HG03159 (cell line): ENCODE measurements at regions not wholly inside any gene's neighbourhood (a gene's known extent, or its start where the extent isn't known, plus 50 kb on each side); places are given as distances from the start of the nearest gene placed in this dataset.

Source experiments
- ATAC-seq: cut with Tn5 transposase; IDR thresholded peaks from one replicate; pipeline ENCODE4 v1.9.1; 2021; ENCODE audit warnings: mild to moderate bottlenecking, moderate library complexity; ENCODE audit not compliant: unreplicated experiment

DNA sequence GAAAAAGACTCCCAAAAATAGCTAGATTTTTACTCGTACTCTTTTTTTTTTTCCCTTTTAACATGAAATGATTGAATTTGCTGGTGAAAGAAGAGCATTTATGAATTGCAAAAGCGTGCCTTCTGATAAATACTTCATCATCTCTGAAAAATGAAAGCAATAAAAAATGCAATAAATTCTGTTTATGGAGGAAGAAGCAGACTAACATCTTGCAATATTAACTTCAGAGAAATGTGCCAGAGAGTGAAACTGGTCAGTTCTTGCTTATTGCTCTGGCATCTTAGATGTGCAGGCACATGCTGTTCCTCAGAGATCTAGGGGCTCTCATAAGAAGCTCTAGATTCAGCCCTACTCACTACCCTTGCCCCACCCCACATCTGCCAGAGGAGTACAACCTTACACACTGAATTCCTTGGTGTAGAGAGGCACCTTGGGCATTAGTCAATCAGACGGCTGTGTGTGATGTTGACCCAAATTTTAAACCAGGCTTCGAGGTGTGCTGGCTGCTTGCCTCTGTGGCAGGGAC is 891.1 kb upstream of the GHITM start:
- no peak for ATAC-seq

- no peak for ATAC-seq
Measured at GRCh38 chr10:83250396-83250795, 888.9 kb upstream of the GHITM start.

DNA sequence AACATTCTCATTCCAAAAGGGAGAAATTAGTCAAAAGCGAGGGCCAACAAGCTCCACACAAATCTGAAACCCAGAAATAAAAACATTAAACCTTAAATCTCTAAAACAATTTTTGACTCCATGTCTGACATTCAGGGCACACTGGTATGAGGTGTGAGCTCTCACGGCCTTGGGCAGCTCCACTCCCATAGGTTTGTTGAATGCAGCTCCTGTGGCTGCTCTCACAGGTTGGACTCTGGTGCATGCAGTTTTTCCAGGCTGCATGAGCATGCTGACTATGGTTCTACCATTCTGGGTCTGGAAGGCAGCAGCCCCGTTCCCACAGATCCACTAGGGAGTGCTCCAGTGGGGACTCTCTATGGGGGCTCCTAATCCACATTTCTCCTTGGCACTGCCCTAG is 887.1 kb upstream of the GHITM start:
- ATAC-seq = no peak

DNA sequence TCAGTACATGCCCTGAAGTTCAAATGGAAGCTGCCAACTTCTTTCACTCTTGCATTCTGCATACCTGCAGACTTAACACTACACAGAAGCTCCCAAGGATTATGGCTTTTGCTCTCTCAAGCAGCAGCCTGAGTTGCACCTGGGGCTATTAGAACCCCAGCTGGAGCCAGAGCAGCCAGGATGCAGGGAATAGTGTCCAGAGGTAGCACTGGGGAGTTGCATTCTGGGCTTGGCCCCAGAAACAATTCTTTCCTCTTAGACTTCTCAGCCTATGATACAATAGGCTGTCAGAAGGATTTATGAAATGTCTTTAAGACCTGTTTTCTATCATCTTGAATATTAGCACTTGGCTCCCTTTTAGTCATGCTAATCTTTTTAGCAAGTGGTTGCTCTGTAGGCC is 886.7 kb upstream of the GHITM start:
- no peak for ATAC-seq

DNA sequence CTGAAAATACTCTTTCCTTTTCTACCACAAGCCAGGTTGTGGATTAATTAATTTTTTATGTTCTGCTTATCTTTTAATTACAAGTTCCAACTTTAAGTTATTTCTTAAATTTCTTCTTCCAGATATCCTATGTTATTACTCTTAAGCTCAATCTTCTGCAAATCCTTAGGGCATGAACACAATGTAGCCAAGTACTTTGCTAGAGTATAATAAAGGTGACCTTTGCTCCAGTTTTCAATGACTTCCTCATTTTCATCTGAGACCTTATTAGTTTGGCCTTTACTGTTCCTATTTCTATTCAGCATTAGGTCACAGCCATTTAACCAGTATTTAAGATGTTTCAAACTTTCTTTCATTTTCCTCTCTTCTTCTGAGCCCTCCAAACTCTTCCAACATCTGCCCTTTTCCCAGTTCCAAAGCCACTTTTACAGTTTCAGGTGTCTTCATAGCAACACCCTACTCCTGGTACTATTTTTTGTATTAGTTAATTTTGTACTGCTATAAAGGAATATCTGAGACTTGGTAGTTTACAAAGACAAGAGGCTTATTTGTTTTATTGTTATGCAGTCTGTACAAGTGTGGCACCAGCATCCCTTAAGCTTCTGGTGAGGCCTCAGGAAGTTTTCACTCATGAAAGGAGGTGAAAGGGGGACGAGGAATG is 886.2 kb upstream of the GHITM start:
- ATAC-seq = no peak

GRCh38 chr10:83254698-83255097 is 884.6 kb upstream of the GHITM start:
- ATAC-seq = no peak

DNA sequence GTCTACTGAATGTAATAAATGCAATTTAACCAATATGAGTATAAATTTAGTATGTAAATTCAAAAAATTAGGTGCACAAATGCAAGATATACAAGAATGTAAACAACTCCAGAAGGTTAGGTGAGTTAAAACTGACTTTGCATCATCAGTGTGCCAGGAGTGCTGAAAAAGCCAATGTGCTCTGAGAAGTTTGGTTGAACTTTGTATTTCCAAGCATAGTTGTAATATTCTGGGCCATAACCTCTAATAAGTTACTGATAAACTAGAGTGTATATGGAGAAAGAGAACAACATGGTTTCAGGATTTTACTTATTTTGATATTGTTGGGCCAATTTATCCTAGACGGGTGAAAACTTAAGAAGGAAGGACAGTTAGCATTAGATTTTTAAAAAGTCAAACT is 876.9 kb upstream of the GHITM start:
- ATAC-seq = no peak

GRCh38 chr10:83272666-83273434 is 866.5 kb upstream of the GHITM start:
- no peak for ATAC-seq

DNA sequence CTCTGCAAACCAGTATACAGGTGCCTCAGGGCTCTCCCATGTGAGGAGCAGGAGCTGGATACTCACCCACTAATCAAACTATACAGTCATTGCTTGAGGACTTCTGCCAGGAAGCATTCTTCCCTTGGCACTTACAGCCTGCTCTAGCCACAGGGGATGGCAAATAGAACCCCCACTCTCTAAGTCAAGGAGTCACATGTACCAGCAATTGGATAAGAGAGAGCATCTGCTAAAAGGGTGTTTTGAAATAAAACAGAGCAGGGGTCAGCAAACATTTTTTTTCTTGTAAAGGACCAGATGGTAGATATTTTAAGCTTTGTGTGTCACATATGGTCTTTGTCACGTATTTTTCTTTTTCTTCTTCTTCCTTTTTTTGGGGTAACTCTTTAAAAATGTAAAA is 865.2 kb upstream of the GHITM start:
- no peak for ATAC-seq

GRCh38 chr10:83276971-83277370 is 862.3 kb upstream of the GHITM start:
- no peak for ATAC-seq

GRCh38 chr10:83283151-83283550 is 856.2 kb upstream of the GHITM start:
- ATAC-seq = no peak

DNA sequence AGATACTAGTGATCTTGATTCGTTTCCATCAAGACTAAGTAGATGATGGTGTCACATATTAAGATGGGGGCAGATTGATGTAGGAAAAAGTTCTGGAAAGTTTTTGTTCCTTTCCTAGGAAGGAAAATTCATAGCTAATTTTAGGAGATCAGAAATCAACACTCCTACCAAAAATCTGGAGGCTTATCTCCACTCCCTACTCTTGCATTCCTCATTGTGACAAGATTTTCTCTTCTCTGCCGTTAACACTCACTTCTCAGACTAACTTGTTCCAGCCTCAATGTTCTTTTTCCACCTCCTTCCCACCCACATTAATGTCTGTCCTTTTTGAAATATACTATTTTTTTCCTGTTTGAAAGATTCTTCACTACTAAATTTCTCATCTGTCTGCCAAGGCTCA is 851.9 kb upstream of the GHITM start:
- no peak for ATAC-seq

- no peak for ATAC-seq
Measured at GRCh38 chr10:83289373-83289772, 849.9 kb upstream of the GHITM start.

DNA sequence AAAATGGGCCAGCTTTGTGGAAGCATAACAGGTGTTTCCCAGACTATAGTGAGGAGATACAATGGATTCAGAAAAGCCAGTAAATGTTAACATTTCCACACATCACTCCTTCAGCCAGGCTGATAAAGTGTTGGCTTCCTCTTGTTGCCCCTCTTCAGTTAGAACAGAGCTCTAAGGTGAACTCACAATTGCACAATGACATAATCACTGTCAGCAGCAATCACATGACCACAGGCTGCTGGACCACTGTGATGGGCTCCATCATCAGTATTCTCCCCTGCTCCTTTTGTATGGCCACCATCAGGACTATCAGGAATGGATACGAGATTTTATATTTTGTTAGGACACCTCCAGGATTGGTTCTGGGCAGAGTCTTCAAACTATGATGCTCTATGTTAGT is 849.4 kb upstream of the GHITM start:
- ATAC-seq = no peak

GRCh38 chr10:83301732-83302131 is 837.6 kb upstream of the GHITM start:
- no peak for ATAC-seq

- no peak for ATAC-seq
Measured at GRCh38 chr10:83302623-83303022, 836.7 kb upstream of the GHITM start.

DNA sequence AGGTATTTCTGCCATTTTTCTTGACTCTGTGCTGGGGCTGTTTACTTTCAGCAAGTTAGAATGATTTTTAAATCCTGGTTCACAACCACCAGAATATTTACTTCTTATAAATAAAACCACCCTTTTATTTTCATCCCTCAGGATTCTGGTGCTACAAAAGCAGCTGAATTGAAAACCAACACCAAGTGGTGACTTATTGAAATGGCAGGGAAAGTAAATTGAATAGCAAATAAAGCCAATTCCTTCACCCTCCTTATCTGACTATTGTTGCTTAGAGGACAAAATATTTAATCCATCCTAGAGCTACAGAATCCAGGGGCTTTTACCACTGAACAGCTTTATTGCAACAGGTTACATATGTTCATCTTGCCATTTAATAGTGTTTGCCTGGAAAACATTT is 828.6 kb upstream of the GHITM start:
- ATAC-seq = no peak

- ATAC-seq = no peak
Measured at GRCh38 chr10:83312570-83312969, 826.7 kb upstream of the GHITM start.

DNA sequence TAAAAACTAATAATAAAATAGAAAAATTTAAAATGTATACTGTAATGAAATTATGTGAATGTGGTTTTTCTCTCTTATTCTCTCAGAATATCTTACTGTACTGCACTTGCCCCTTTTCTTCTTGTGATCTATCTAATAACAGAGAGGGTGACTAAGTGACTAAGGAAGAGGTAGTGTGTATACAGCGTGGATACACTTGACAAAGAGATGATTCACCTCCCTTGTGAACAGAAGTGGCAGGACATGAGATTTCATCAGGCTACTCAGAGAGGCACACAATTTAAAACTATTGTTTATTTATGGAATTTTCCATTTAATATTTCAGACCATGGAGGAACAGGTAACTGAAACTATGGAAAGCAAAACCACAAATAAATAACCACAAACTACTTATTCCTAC is 806.6 kb upstream of the GHITM start:
- no peak for ATAC-seq

GRCh38 chr10:83333566-83333965 is 805.7 kb upstream of the GHITM start:
- ATAC-seq = no peak

DNA sequence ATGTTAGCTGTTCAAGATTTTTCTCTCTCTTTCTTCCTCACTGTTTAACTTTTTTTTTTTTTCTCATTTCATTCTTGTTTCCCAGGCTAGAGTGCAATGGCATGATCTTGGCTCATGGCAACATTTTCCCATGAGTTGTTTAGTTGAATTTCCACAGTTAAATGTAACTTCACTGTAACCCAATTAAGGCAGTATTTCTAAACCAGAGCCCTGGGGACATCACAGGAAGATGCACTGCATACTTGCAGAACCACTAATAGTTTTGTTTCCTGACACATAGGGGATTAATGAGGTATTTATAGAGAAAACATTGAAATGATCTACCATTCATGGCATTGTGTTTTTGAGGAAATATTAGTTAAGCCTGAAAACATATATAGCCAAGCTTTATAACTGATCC is 795.6 kb upstream of the GHITM start:
- no peak for ATAC-seq

DNA sequence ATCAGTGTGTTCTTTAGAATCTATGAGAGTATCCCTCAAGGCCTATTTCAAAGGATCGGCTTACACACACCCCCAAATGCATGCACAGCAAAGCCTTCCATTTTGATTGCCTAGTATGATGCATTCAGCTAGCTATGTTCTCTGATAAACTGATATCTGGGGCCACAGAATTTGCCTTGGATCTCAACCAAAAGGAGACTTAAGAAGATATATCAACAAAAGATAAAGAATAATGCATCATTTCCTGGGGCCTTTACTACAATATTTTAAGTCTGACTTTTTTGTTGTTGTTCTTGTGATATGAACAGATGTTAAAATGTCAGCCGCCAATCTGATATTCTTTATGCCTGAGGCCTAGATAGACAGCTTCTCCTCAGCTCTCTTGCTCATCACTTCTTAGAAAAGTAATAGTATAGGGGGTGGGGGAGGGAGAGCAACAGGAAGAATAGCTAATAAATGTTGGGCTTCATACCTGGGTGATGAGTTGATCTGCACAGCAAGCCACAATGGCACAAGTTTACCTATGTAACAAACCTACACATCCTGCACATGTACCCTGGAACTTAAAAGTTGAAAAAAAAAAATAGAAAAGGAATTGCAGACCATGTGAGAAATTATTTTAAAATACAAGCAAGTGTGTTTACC is 792.9 kb upstream of the GHITM start:
- ATAC-seq = no peak
